HG03571 (cell line): ENCODE measurements at regions not wholly inside any gene's neighbourhood (a gene's known extent, or its start where the extent isn't known, plus 50 kb on each side); places are given as distances from the start of the nearest gene placed in this dataset.

Experiments used
- ATAC-seq: cut with Tn5 transposase; IDR thresholded peaks from one replicate; pipeline ENCODE4 v1.9.1; 2021; ENCODE audit not compliant: unreplicated experiment

- ATAC-seq = no peak
These were observed 1131.8 kb downstream of the GRIK2 start for GRCh38 chr6:102525336-102525735.

GRCh38 chr6:102520966-102521365 is 1127.5 kb downstream of the GRIK2 start:
- ATAC-seq = no peak

DNA sequence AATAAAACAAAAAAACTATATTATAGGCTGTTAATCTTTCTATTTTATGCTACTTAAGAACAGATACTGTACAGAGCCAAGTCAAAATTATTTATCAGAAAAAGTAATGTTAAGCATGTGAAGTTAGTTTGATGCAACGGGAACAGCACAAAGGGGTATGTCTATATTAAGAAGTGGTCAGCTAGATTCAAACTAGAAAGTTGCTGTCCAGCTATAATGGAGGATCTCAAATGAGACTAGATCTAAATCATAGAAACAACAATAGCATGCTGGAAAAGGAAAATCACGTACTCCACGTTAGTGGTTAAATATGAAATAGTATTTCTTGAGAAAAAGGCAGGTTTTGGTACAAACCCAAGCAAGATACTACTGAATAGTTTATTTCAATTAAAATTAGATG is 1124.0 kb downstream of the GRIK2 start:
- ATAC-seq = no peak

DNA sequence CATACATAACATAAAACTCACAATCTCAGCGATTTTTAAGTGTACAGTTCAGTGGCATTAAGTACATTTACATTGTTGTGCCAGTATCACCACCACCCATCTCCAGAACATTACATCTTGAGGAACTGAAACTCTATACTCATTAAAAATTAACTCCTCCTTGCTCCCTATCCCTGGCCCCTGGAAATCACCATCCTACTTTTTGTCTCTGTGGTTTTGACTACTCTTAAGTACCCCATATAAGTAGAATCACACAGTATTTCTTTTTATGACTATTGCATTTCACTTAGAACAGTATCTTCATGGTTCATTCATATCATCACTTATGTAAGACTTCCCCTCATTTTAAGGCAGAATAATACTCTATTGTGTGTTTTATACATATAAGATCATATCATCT is 1108.1 kb downstream of the GRIK2 start:
- peak; percentile 68 for ATAC-seq

GRCh38 chr6:102494808-102495207 is 1101.3 kb downstream of the GRIK2 start:
- no peak for ATAC-seq

DNA sequence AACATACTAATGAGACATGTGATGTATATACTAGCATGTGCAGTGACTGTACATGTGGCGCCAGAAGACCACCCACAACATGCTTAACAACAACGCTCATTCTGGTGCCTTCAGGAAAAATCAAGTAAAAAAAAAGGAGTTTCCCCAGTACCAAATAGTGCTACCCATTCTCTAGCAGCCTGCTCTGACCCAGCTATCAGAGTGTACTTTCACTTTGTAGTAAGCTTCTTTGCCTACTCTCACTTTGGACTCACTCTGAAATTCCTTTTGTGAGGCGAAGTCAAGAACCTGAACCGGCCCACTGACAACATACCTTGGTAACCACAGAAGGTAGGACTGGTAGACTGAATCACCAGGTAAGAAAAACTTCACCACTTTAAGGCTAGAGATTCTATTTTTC is 1100.0 kb downstream of the GRIK2 start:
- no peak for ATAC-seq

DNA sequence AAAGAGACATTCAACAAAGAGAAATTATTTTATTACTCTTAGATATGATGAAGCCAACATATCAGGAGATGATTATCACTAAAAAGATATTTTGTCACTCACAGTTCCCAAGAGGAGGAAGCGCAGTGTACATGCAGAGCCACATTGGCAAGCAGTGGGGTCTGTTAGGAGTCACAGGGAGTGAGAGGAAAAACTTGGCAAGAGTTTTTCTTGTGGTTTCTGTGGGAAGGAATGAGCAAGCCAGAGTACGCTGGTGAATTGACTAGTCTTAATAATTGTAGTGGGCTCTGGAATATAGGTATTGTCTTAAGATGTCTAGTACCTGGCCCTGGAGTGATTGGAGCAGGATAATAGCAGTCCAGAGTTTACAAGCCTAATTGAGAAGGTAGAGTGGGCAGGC is 1095.2 kb downstream of the GRIK2 start:
- ATAC-seq = no peak

GRCh38 chr6:102485480-102485879 is 1092.0 kb downstream of the GRIK2 start:
- no peak for ATAC-seq

GRCh38 chr6:102474041-102474807 is 1080.7 kb downstream of the GRIK2 start:
- ATAC-seq = no peak

DNA sequence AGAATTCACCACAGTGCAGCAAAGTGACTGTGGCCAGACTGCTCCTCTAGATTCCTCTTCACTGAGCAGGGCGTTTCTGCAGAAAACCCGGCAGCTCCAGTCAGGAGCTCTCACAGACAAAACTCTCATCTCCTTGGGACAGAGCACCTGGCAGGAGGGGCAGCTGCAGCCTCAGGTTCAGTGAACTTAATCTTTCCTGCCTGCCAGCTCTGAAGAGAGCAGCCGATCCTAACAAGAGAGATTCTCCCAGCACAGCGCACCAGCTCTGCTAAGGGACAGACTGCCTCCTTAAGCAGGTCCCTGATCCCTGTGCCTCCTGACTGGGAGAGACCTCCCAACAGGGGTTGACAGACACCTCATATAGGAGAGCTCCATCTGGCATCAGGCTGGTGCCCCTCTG is 1065.5 kb downstream of the GRIK2 start:
- ATAC-seq = no peak

- ATAC-seq = no peak
These were observed 1044.7 kb downstream of the GRIK2 start for GRCh38 chr6:102438171-102438570.

DNA sequence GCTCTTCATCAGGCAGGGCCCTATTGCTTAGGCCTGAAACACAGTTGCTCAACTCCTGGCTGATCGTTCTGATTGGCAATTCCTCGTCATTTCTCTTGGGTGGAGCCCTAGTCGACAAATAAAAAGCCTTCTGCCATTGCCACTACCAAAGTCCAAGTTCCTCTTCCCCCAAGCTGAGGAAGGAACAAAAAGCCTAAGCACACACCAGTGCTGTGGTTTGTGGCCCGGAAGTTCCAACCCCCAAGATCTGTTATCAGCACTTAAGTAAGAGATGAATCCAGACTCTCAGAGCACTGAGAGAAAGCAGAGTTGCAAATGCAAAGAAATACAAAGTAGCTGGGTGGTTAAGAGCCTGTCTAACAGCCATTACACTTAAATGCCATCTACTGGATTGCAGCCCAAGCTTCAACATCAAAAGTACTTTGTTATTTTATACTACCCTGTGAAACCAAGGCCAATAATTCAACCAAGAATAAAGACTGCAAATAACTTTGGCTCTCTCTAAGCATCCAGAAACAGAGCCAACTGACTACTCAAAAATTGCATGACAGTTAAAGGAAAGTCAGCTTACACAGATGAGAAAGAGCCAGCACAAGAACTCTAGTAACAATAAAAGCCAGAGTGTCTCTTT is 1024.0 kb downstream of the GRIK2 start:
- ATAC-seq = no peak

DNA sequence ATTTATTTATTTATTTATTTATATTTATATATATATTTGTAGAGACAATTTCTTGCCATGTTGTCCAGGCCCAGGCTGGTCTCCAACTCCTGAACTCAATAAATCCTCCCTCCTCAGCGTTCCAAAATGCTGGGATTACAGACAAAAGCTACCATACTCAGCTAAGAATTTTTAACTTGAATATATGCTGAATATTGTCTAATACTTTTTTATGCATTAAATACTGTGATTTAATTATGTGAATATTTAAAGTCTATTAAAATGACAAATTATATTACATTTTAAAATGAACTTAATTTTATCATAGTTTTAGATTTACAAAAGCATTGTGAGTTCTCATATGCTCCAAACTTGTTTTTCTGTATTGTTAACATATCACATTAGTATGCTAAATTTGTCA is 1022.4 kb downstream of the GRIK2 start:
- no peak for ATAC-seq

DNA sequence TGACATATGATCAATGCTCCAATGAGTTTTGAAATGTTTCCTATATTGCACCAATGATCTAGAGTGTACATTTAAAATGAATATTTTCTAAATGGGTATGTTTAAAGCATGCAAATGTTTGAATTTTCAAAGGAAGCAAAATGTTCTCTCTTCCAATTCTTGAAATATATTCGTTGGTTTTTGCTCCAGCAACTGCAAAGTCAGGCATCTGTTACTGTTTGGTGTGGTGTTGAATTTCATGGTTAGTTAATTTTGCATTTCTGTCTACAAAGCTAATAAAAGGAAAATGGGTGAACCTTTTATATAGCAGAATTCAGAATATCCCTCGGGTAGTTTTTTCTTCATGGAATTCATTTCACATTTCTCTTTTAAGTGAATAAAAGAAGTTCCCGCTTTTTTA is 1018.3 kb downstream of the GRIK2 start:
- ATAC-seq = no peak

DNA sequence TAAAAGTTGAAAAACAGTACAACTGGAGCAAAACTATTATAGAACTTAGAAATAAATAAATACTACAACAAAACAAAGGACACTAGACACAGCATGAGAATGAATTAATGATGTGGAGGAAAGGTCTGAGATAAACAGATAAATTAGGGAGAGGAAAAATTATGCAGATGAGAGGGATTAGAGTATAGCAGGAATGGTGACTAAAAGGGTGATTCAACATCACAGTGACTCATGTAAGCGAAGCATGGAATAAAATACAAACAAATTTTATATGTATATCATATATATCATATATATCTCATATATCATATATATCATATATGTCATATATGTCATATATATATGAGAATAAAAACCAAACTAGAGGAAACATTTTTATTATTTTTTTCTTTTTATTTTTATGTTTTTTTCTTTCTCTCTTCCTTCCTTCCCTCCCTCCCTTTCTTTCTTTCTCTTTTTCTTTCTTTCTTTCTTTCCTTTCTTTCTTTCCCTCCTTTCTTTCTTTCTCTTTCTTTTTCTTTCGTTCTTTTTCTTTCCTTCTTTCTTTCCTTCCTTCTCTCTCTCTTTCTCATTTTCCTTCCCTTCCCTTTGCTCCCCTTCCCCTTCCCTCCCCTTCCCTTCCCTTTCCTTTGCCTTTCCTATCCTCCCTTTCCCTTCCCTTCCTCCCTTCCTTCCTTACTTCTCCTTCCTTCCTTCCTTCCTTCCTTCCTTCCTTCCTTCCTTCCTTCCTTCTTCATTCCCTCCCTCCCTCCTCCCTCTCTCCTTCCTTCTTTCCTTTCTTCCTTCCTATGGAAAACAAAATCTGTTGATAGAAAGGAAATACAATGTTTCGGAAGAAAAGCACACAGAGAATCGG is 1014.6 kb downstream of the GRIK2 start:
- no peak for ATAC-seq

- ATAC-seq = no peak
These were observed 1012.4 kb downstream of the GRIK2 start for GRCh38 chr6:102405860-102406259.

GRCh38 chr6:102402635-102403329 is 1009.3 kb downstream of the GRIK2 start:
- ATAC-seq = no peak

DNA sequence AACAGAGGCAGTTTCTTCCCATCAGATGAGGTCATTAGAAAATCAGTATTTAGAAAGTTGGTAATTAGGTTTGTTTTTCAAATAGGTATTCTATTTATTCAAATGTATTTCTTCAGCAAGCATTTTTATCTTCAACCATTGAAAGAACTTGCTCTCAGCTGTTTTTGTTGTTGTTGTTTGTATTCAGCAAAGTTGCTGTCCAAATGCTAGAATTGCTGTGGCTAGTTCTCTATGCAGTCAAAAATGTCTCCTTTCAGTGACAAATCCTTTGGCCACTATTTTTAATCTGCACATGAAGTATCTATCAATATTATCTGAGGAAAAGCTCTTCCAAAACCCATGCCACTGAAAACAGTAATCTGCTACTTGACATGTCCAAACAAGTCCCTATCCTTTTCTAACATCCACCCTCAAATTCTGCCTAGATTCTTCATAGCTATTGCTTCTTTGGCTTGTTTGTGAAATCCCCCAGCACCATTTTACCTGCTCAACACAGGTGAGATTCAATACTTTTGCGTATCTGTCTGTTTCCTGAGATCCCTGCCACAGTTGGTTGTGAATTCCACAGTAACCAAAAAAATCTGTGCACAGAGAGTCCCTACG is 1005.4 kb downstream of the GRIK2 start:
- ATAC-seq = no peak

DNA sequence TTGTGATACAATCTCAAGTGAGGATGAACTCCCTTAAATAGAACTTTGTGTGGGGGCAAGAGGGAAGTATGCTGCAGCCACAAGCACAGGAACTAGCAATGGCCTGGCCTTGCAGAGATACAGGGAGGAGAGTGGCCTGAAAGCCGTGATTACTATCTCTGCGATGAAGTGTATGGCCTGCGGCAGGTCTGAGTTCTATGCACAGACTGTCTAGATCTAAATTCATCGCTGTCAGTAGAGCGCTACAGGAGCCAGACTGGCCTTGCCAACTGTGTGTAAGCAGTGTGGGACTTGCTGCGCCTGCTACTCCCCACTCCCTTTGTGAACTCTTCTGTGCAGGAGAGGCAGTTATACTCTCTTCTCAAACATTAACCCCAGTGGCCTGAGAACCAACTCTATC is 997.0 kb downstream of the GRIK2 start:
- no peak for ATAC-seq

- no peak for ATAC-seq
These were observed 996.5 kb downstream of the GRIK2 start for GRCh38 chr6:102389994-102390393.
